Cardiac fibroblast (primary cell): ENCODE measurements at regions not wholly inside any gene's neighbourhood (a gene's known extent, or its start where the extent isn't known, plus 50 kb on each side); places are given as distances from the start of the nearest gene placed in this dataset.
A peak's percentile ranks its signal among the peaks of the same experiment; 100 is the strongest.
"Not testable (repeated sequence)": the region's sequence is repeated elsewhere in the genome, so short reads cannot be mapped to it uniquely, and the experiment has no call there.

Source experiments
- DNase-seq, 2 donors: peaks; one replicate each; pipeline versions ENCODE4 v3.0.0 to v3.0.0-alpha.2; 2010; ENCODE audit warnings: low read depth in 2 of 2
- H3K4me3 ChIP-seq, 2 donors: replicated peaks in 1 of 2; 1 replicate in 1 of 2; 2 replicates in 1 of 2; pipeline ENCODE4 v1.5.1; 2011; ENCODE audit warnings: low read depth in 2 of 2, low read length in 2 of 2, mild to moderate bottlenecking in 2 of 2, moderate library complexity in 1 of 2
- TF ChIP-seq, protein P1 (sequence below): IDR thresholded peaks from one replicate; pipeline ENCODE4 v1.5.1; 2011; ENCODE audit warnings: low read depth, mild to moderate bottlenecking, low read length, inconsistent platforms

DNA sequence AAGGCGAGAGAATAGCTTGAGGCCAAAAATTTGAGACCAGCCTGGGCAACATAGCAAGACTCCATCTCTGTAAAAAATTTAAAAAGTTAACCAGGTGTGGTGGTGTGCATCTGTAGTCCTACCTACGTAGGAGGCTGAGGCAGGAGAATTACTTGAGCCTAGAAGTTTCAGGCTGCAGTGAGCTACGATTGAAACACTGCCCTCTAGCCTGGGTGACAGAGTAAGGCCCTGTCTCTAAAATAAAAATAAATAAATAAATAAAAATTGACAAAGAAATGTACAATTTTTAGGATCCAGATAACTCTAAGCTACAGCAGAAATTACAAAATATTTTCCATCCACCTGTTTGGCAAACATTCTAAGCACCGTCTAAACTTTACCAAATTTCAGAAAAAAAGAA, 941.0 kb upstream of the ADGRB3 start:
- no peak overlapping the region for H3K4me3 ChIP-seq
- DNase-seq: no peak
- TF ChIP-seq, protein P1, sequence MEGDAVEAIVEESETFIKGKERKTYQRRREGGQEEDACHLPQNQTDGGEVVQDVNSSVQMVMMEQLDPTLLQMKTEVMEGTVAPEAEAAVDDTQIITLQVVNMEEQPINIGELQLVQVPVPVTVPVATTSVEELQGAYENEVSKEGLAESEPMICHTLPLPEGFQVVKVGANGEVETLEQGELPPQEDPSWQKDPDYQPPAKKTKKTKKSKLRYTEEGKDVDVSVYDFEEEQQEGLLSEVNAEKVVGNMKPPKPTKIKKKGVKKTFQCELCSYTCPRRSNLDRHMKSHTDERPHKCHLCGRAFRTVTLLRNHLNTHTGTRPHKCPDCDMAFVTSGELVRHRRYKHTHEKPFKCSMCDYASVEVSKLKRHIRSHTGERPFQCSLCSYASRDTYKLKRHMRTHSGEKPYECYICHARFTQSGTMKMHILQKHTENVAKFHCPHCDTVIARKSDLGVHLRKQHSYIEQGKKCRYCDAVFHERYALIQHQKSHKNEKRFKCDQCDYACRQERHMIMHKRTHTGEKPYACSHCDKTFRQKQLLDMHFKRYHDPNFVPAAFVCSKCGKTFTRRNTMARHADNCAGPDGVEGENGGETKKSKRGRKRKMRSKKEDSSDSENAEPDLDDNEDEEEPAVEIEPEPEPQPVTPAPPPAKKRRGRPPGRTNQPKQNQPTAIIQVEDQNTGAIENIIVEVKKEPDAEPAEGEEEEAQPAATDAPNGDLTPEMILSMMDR: peak; percentile 2

- TF ChIP-seq, protein P1: no peak
These were observed 945.8 kb upstream of the ADGRB3 start for GRCh38 chr6:67689329-67689728.

GRCh38 chr6:67687396-67687795, 947.7 kb upstream of the ADGRB3 start:
- peak in 1 of 2 donors; percentile 66 for DNase-seq
- TF ChIP-seq, protein P1: no peak
- no peak overlapping the region for H3K4me3 ChIP-seq

More at GRCh38 chr6:67689329-67689728, 945.8 kb upstream of the ADGRB3 start:
- no peak for DNase-seq
- no peak overlapping the region for H3K4me3 ChIP-seq

GRCh38 chr6:67686225-67686624, 948.9 kb upstream of the ADGRB3 start:
- H3K4me3 ChIP-seq, DNase-seq: not testable (repeated sequence)

GRCh38 chr6:67683960-67684359, 951.1 kb upstream of the ADGRB3 start:
- TF ChIP-seq, protein P1: no peak
- H3K4me3 ChIP-seq: no peak overlapping the region
- peak; percentile 31 to 88 for DNase-seq

- peak in 1 of 2 donors; percentile 87 for DNase-seq
- TF ChIP-seq, protein P1: no peak
- no peak overlapping the region for H3K4me3 ChIP-seq
These were observed 954.7 kb upstream of the ADGRB3 start for GRCh38 chr6:67680297-67680932.

- DNase-seq: peak in 1 of 2 donors; percentile 54
- H3K4me3 ChIP-seq: no peak overlapping the region
- TF ChIP-seq, protein P1: no peak
These were observed 955.4 kb upstream of the ADGRB3 start for GRCh38 chr6:67679566-67680296.
